ENCODE measurements at regions not wholly inside any gene's neighbourhood (a gene's known extent, or its start where the extent isn't known, plus 50 kb on each side); places are given as distances from the start of the nearest gene placed in this dataset.

DNA sequence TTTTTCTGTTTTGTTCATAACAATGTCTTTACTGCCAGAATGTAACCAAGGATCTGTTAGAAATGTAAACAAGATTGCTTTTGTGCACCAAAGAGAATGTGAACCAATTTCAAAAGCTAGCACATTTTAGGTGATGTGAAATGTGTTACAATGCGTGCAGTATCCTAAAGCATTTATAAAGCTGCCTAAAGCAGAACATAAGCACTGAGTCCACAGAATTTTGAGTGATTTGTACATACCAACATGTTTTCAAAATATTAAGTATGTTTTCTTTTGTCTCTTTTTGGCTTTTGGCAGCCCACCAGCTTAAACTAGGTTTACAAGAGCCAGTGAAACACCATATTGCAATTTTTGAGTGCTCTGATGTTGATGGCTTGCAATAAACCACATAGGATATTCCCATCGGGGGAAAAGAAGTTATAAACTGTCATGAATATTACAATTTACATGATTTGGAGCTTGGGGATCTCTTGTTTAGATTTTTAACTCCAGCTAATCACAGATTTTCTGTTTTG, 364.0 kb downstream of the ZIC1 start:
- no peak overlapping the region for H3K27ac Mint-ChIP-seq (ENCODE audit: unreplicated experiment)
- H3K36me3 Mint-ChIP-seq (ENCODE audit: low read depth), result peaks cover 1% of the 10 kb centered on the region
- no peak overlapping the region for H3K4me3 Mint-ChIP-seq (ENCODE audit: unreplicated experiment)
- no peaks in the 10 kb centered on the region for H3K27me3 Mint-ChIP-seq (ENCODE audit: low read depth)
- H3K9me3 Mint-ChIP-seq (ENCODE audit: low read depth), result no peaks in the 10 kb centered on the region
- H3K4me1 Mint-ChIP-seq (ENCODE audit: low read depth), result peaks cover 11% of the 10 kb centered on the region
- no peak for DNase-seq (ENCODE audit: low spot score)
- no peak for TF ChIP-seq CTCF (IDR thresholded peaks at IDR 0.05)

- no peaks in the 10 kb centered on the region for H3K36me3 Mint-ChIP-seq (ENCODE audit: low read depth)
- TF ChIP-seq CTCF (IDR thresholded peaks at IDR 0.05), result no peak
- peaks cover 11% of the 10 kb centered on the region for H3K4me1 Mint-ChIP-seq (ENCODE audit: low read depth)
- H3K27ac Mint-ChIP-seq (ENCODE audit: unreplicated experiment), result no peak overlapping the region
- H3K9me3 Mint-ChIP-seq (ENCODE audit: low read depth), result no peaks in the 10 kb centered on the region
- DNase-seq (ENCODE audit: low spot score), result no peak
- H3K4me3 Mint-ChIP-seq (ENCODE audit: unreplicated experiment), result no peak overlapping the region
- H3K27me3 Mint-ChIP-seq (ENCODE audit: low read depth), result no peaks in the 10 kb centered on the region
These were observed 366.2 kb downstream of the ZIC1 start for GRCh38 chr3:147775411-147775810.

DNA sequence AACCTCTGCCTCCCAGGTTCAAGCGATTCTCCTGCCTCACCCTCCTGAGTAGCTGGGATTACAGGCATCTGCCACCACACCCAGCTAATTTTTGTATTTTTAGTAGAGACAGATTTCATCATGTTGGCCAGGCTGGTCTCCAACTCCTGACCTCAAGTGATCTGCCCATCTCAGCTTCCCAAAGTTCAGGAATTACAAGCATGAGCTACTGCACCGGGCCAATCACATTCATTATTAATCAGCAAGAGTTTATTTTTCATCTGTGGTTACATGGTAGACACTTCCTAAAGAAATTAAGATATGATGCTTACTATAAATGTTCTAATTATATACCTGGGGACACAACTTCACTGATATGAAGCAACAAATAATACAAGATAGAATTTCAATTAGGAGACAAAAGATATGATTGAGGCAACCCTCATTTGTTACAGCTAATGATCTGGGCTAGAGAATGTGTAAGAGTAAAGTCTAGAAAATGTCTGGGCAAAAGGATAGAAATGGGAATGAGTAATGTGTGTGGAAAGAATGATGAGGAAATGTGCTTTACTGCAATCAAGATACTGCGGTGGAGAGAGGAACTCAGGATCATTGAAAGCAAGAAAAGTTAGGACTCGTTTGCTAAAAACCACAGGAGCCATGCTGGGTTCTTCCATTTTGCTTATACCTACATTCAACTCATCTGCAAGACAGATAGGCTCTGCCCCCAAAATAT, 366.8 kb downstream of the ZIC1 start:
- Mint-ChIP-seq H3K27ac (ENCODE audit: unreplicated experiment) (no peak overlapping the region), H3K27me3 (ENCODE audit: low read depth) (no peaks in the 10 kb centered on the region), H3K9me3 (ENCODE audit: low read depth) (no peaks in the 10 kb centered on the region), H3K4me1 (ENCODE audit: low read depth) (peaks cover 11% of the 10 kb centered on the region), H3K4me3 (ENCODE audit: unreplicated experiment) (no peak overlapping the region), H3K36me3 (ENCODE audit: low read depth) (no peaks in the 10 kb centered on the region)
- no peak for TF ChIP-seq CTCF (IDR thresholded peaks at IDR 0.05)
- DNase-seq (ENCODE audit: low spot score), result no peak

- no peak for DNase-seq (ENCODE audit: low spot score)
- TF ChIP-seq CTCF (IDR thresholded peaks at IDR 0.05), result no peak
- Mint-ChIP-seq H3K9me3 (ENCODE audit: low read depth) (no peaks in the 10 kb centered on the region), H3K27ac (ENCODE audit: unreplicated experiment) (no peak overlapping the region), H3K4me3 (ENCODE audit: unreplicated experiment) (no peak overlapping the region), H3K4me1 (ENCODE audit: low read depth) (peaks cover 25% of the 10 kb centered on the region), H3K27me3 (ENCODE audit: low read depth) (no peaks in the 10 kb centered on the region), H3K36me3 (ENCODE audit: low read depth) (no peaks in the 10 kb centered on the region)
These were observed 384.7 kb downstream of the ZIC1 start for GRCh38 chr3:147793841-147794240.

GRCh38 chr3:147794596-147794995, 385.4 kb downstream of the ZIC1 start:
- no peaks in the 10 kb centered on the region for H3K36me3 Mint-ChIP-seq (ENCODE audit: low read depth)
- H3K4me3 Mint-ChIP-seq (ENCODE audit: unreplicated experiment), result no peak overlapping the region
- no peak for DNase-seq (ENCODE audit: low spot score)
- H3K4me1 Mint-ChIP-seq (ENCODE audit: low read depth), result peaks cover 25% of the 10 kb centered on the region
- H3K9me3 Mint-ChIP-seq (ENCODE audit: low read depth), result no peaks in the 10 kb centered on the region
- TF ChIP-seq CTCF (IDR thresholded peaks at IDR 0.05), result no peak
- no peaks in the 10 kb centered on the region for H3K27me3 Mint-ChIP-seq (ENCODE audit: low read depth)
- no peak overlapping the region for H3K27ac Mint-ChIP-seq (ENCODE audit: unreplicated experiment)

Measured in chondrocyte (in vitro differentiated cells).